ENCODE measurements at regions not wholly inside any gene's neighbourhood (a gene's known extent, or its start where the extent isn't known, plus 50 kb on each side); places are given as distances from the start of the nearest gene placed in this dataset.

GRCh38 chr11:39442177-39442576 lies 2017.3 kb downstream of the LRRC4C start:
- TF ChIP-seq CTCF (conservative IDR thresholded peaks at IDR 0.05; ENCODE audit: low read length) (no peak), EZH2phosphoT487 (IDR thresholded peaks at IDR 0.05; ENCODE audit: borderline replicate concordance, low read depth, low read length) (no peak)

Data from OCI-LY7 (cell line).